ENCODE measurements at regions not wholly inside any gene's neighbourhood (a gene's known extent, or its start where the extent isn't known, plus 50 kb on each side); places are given as distances from the start of the nearest gene placed in this dataset.

DNA sequence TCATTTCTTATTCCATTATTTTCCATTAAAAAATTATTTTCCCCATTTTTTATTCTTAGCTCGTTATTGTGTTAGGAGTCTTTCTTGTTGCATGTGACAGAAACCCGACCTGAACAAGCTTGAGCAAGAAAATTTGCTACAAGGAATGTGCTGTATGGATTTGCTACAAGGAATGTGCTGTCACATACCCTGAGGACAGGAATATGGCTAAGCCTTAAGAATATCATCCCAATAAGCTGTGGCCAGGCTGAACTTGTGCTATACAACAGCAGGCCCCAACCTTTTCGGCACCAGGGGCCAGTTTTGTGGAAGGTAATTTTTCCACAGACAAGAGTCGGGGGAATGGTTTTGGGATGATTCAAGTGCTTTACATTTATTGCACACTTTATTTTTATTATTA lies 114.0 kb downstream of the TRMT11 start:
- H3K79me2 ChIP-seq (ENCODE audit: insufficient read depth, low read length): no peaks in the 10 kb centered on the region
- Mint-ChIP-seq H3K36me3 (ENCODE audit: low read depth, unreplicated experiment) (peaks cover 5% of the 10 kb centered on the region), H3K9me3 (ENCODE audit: unreplicated experiment) (no peaks in the 10 kb centered on the region), H3K27ac (ENCODE audit: unreplicated experiment) (no peak overlapping the region), H3K27me3 (ENCODE audit: low read depth, unreplicated experiment) (no peaks in the 10 kb centered on the region), H3K4me3 (ENCODE audit: unreplicated experiment) (no peak overlapping the region), H3K4me1 (ENCODE audit: low read depth, unreplicated experiment) (no peaks in the 10 kb centered on the region)
- TF ChIP-seq, protein P1, sequence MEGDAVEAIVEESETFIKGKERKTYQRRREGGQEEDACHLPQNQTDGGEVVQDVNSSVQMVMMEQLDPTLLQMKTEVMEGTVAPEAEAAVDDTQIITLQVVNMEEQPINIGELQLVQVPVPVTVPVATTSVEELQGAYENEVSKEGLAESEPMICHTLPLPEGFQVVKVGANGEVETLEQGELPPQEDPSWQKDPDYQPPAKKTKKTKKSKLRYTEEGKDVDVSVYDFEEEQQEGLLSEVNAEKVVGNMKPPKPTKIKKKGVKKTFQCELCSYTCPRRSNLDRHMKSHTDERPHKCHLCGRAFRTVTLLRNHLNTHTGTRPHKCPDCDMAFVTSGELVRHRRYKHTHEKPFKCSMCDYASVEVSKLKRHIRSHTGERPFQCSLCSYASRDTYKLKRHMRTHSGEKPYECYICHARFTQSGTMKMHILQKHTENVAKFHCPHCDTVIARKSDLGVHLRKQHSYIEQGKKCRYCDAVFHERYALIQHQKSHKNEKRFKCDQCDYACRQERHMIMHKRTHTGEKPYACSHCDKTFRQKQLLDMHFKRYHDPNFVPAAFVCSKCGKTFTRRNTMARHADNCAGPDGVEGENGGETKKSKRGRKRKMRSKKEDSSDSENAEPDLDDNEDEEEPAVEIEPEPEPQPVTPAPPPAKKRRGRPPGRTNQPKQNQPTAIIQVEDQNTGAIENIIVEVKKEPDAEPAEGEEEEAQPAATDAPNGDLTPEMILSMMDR (IDR thresholded peaks at IDR 0.05; ENCODE audit: insufficient read depth, low read depth, low read length): no peak
- no peak for TF ChIP-seq EZH2 (IDR thresholded peaks at IDR 0.05; ENCODE audit: insufficient read depth, low read length)
- H2AFZ ChIP-seq (ENCODE audit: low read depth, low read length): no peak overlapping the region
- H3K4me1 ChIP-seq (ENCODE audit: insufficient read depth, low read length): no peaks in the 10 kb centered on the region
- no peaks in the 10 kb centered on the region for H3K36me3 ChIP-seq (ENCODE audit: insufficient read depth, low read length)
- no peaks in the 10 kb centered on the region for H3K9me3 ChIP-seq (ENCODE audit: insufficient read depth, low read depth, low read length)
- H3K4me2 ChIP-seq (ENCODE audit: low read length): no peak overlapping the region
- H3K9ac ChIP-seq (ENCODE audit: low read length): no peak overlapping the region
- DNase-seq (ENCODE audit: low read depth) (no peak), FAIRE-seq (no peak)
- H3K4me3 ChIP-seq (ENCODE audit: insufficient read depth, low read depth, low read length): no peak overlapping the region
- no peaks in the 10 kb centered on the region for H4K20me1 ChIP-seq (ENCODE audit: insufficient read depth, low read length)
- H3K27me3 ChIP-seq (ENCODE audit: insufficient read depth, low read length): no peaks in the 10 kb centered on the region
- H3K27ac ChIP-seq (ENCODE audit: low read depth, low read length): no peak overlapping the region

DNA sequence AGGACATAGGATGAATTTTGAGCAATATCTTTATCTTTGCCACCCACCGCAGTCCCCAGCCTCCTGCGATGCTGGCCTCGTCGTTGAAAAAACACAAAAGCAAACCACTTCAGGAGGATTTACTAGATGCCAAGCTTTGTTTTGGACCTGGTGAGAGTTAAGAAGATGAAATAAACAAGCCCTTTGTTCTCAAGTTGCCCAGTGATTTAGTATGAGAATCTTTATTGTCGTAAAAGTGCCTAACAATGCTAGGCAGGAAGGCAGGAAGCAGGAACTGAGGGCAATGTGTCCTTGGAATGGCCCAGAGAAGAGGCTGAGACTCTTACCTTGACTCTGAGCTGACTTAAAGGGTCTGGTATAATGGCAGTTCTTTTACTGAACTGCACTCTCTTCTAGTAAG lies 116.0 kb downstream of the TRMT11 start:
- no peak overlapping the region for H3K4me2 ChIP-seq (ENCODE audit: low read length)
- Mint-ChIP-seq H3K4me1 (ENCODE audit: low read depth, unreplicated experiment) (peaks cover 5% of the 10 kb centered on the region), H3K27ac (ENCODE audit: unreplicated experiment) (no peak overlapping the region), H3K27me3 (ENCODE audit: low read depth, unreplicated experiment) (no peaks in the 10 kb centered on the region), H3K9me3 (ENCODE audit: unreplicated experiment) (no peaks in the 10 kb centered on the region), H3K36me3 (ENCODE audit: low read depth, unreplicated experiment) (peaks cover 5% of the 10 kb centered on the region), H3K4me3 (ENCODE audit: unreplicated experiment) (no peak overlapping the region)
- DNase-seq (ENCODE audit: low read depth) (no peak), FAIRE-seq (no peak)
- H3K9ac ChIP-seq (ENCODE audit: low read length): no peak overlapping the region
- H3K79me2 ChIP-seq (ENCODE audit: insufficient read depth, low read length): no peaks in the 10 kb centered on the region
- no peak overlapping the region for H3K4me3 ChIP-seq (ENCODE audit: insufficient read depth, low read depth, low read length)
- no peak overlapping the region for H3K27ac ChIP-seq (ENCODE audit: low read depth, low read length)
- H3K36me3 ChIP-seq (ENCODE audit: insufficient read depth, low read length): no peaks in the 10 kb centered on the region
- no peaks in the 10 kb centered on the region for H3K27me3 ChIP-seq (ENCODE audit: insufficient read depth, low read length)
- no peak for TF ChIP-seq EZH2 (IDR thresholded peaks at IDR 0.05; ENCODE audit: insufficient read depth, low read length)
- TF ChIP-seq, protein P1 (IDR thresholded peaks at IDR 0.05; ENCODE audit: insufficient read depth, low read depth, low read length): no peak
- H3K4me1 ChIP-seq (ENCODE audit: insufficient read depth, low read length): peaks cover 3% of the 10 kb centered on the region
- H2AFZ ChIP-seq (ENCODE audit: low read depth, low read length): no peak overlapping the region
- H3K9me3 ChIP-seq (ENCODE audit: insufficient read depth, low read depth, low read length): no peaks in the 10 kb centered on the region
- no peaks in the 10 kb centered on the region for H4K20me1 ChIP-seq (ENCODE audit: insufficient read depth, low read length)

DNA sequence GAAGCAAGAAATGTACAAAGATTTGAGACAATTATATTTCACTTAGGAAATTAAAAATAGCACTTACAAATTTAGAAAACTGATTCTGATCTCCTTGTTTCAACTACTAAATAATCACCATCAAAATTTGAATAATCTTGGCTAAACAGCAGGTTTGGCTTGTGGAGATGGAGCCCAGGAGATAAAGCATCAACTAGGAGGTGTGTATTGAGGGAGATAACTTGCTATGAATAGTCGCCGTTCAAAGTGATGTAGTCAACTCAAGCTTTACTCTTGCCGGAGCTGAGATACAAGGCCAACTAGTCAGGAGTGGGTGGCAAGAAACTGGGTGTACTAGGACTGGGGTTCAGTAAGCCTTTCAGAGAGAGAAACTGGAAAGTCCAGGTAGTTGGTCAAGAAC lies 117.7 kb downstream of the TRMT11 start:
- Histone ChIP-seq H3K27me3 (ENCODE audit: insufficient read depth, low read length) (no peaks in the 10 kb centered on the region), H3K27ac (ENCODE audit: low read depth, low read length) (no peak overlapping the region), H3K9me3 (ENCODE audit: insufficient read depth, low read depth, low read length) (no peaks in the 10 kb centered on the region), H4K20me1 (ENCODE audit: insufficient read depth, low read length) (no peaks in the 10 kb centered on the region), H3K4me2 (ENCODE audit: low read length) (no peak overlapping the region), H3K4me3 (ENCODE audit: insufficient read depth, low read depth, low read length) (no peak overlapping the region), H3K9ac (ENCODE audit: low read length) (no peak overlapping the region), H3K4me1 (ENCODE audit: insufficient read depth, low read length) (peaks cover 9% of the 10 kb centered on the region), H3K36me3 (ENCODE audit: insufficient read depth, low read length) (no peaks in the 10 kb centered on the region), H2AFZ (ENCODE audit: low read depth, low read length) (no peak overlapping the region), H3K79me2 (ENCODE audit: insufficient read depth, low read length) (no peaks in the 10 kb centered on the region)
- no peak for TF ChIP-seq EZH2 (IDR thresholded peaks at IDR 0.05; ENCODE audit: insufficient read depth, low read length)
- TF ChIP-seq, protein P1 (IDR thresholded peaks at IDR 0.05; ENCODE audit: insufficient read depth, low read depth, low read length): no peak
- no peak overlapping the region for H3K4me3 Mint-ChIP-seq (ENCODE audit: unreplicated experiment)
- FAIRE-seq: no peak
- no peaks in the 10 kb centered on the region for H3K27me3 Mint-ChIP-seq (ENCODE audit: low read depth, unreplicated experiment)
- H3K4me1 Mint-ChIP-seq (ENCODE audit: low read depth, unreplicated experiment): peaks cover 11% of the 10 kb centered on the region
- no peak for DNase-seq (ENCODE audit: low read depth)
- no peak overlapping the region for H3K27ac Mint-ChIP-seq (ENCODE audit: unreplicated experiment)
- peaks cover 3% of the 10 kb centered on the region for H3K36me3 Mint-ChIP-seq (ENCODE audit: low read depth, unreplicated experiment)
- H3K9me3 Mint-ChIP-seq (ENCODE audit: unreplicated experiment): no peaks in the 10 kb centered on the region
